ENCODE measurements at regions not wholly inside any gene's neighbourhood (a gene's known extent, or its start where the extent isn't known, plus 50 kb on each side); places are given as distances from the start of the nearest gene placed in this dataset.

DNA sequence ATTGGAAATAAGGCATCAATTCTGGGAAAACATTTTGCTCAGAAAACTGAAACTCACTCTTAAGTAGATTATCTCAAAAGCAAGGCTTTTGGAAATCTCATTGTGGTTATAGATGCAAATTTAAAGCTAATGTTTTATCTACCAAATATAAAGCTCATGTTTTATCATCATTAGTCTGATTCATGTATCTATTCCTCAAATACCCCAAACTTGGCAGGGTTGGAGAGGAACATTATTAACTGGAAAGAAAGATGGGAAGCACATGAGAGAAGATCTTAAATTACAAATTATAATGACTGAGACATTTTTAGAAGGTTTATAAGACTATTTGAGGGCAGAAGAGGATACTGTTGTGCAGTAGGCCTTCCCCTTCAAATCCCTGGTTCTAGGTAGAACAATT lies 137.3 kb upstream of the TGFBR2 start:
- ChIA-PET CTCF (interaction anchor here (0.5 kb wide), 1 partner anchor 30 kb away, joined by 3 read pairs; no protein-coding TSS in a partner anchor), POLR2A (no interaction called here)
- no peak overlapping the region for H3K27ac ChIP-seq (ENCODE audit: low read depth, low read length)
- no peak overlapping the region for H3K4me3 ChIP-seq (ENCODE audit: low read depth, low read length)
- DNase-seq (ENCODE audit: low read depth, low spot score): no peak
- no peaks in the 10 kb centered on the region for H3K9me3 ChIP-seq (ENCODE audit: control insufficient read depth, insufficient read depth, low read length)
- TF ChIP-seq, protein P1, sequence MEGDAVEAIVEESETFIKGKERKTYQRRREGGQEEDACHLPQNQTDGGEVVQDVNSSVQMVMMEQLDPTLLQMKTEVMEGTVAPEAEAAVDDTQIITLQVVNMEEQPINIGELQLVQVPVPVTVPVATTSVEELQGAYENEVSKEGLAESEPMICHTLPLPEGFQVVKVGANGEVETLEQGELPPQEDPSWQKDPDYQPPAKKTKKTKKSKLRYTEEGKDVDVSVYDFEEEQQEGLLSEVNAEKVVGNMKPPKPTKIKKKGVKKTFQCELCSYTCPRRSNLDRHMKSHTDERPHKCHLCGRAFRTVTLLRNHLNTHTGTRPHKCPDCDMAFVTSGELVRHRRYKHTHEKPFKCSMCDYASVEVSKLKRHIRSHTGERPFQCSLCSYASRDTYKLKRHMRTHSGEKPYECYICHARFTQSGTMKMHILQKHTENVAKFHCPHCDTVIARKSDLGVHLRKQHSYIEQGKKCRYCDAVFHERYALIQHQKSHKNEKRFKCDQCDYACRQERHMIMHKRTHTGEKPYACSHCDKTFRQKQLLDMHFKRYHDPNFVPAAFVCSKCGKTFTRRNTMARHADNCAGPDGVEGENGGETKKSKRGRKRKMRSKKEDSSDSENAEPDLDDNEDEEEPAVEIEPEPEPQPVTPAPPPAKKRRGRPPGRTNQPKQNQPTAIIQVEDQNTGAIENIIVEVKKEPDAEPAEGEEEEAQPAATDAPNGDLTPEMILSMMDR (IDR thresholded peaks at IDR 0.05; ENCODE audit: low read depth, low read length): no peak
- H3K27me3 ChIP-seq (ENCODE audit: control insufficient read depth, insufficient read depth, low read length): no peaks in the 10 kb centered on the region

DNA sequence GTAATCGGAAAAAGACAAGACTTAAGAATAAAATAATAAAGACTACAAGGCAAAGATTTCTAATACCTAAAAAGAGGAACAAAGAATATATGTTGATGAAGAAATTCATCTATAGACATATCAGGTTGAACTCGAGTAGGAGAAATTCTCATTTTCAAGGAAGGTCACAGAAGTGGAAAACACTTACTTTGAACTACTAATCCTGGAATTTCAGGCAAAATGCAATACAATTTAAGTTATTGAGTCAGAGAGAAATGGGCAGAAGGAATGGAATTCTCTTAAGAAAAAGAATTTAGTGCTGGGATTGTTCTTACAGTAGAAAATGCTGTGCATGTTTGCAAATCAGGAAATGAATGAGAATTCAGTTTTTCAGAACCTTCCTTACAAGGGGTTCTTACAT lies 135.9 kb upstream of the TGFBR2 start:
- Histone ChIP-seq H3K27ac (ENCODE audit: low read depth, low read length) (no peak overlapping the region), H3K9me3 (ENCODE audit: control insufficient read depth, insufficient read depth, low read length) (no peaks in the 10 kb centered on the region), H3K4me3 (ENCODE audit: low read depth, low read length) (no peak overlapping the region), H3K27me3 (ENCODE audit: control insufficient read depth, insufficient read depth, low read length) (no peaks in the 10 kb centered on the region)
- TF ChIP-seq, protein P1 (IDR thresholded peaks at IDR 0.05; ENCODE audit: low read depth, low read length): no peak
- no peak for DNase-seq (ENCODE audit: low read depth, low spot score)
- CTCF ChIA-PET: no interaction called here
- POLR2A ChIA-PET: no interaction called here

DNA sequence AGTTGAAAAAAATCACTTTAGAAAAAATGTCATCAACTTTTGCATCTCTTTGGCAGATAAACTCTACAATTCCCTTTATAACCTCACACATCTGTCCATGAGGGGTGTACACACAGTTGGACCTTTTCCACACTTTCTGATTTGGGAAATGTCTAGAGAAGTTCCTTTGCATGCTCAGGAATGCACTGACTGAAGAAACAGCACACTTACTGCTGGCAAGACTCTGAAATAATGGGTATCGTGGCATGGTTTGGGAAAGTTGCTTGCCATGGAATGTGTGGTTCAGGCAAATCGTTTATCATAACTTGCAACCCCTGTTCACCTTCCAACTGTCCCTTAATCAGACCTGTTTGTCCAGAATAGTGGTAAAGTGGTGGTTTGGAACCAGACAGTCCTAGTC lies 135.3 kb upstream of the TGFBR2 start:
- ChIA-PET POLR2A (no interaction called here), CTCF (no interaction called here)
- TF ChIP-seq, protein P1 (IDR thresholded peaks at IDR 0.05; ENCODE audit: low read depth, low read length): no peak
- no peak for DNase-seq (ENCODE audit: low read depth, low spot score)
- H3K9me3 ChIP-seq (ENCODE audit: control insufficient read depth, insufficient read depth, low read length): no peaks in the 10 kb centered on the region
- no peak overlapping the region for H3K4me3 ChIP-seq (ENCODE audit: low read depth, low read length)
- no peak overlapping the region for H3K27ac ChIP-seq (ENCODE audit: low read depth, low read length)
- H3K27me3 ChIP-seq (ENCODE audit: control insufficient read depth, insufficient read depth, low read length): no peaks in the 10 kb centered on the region

DNA sequence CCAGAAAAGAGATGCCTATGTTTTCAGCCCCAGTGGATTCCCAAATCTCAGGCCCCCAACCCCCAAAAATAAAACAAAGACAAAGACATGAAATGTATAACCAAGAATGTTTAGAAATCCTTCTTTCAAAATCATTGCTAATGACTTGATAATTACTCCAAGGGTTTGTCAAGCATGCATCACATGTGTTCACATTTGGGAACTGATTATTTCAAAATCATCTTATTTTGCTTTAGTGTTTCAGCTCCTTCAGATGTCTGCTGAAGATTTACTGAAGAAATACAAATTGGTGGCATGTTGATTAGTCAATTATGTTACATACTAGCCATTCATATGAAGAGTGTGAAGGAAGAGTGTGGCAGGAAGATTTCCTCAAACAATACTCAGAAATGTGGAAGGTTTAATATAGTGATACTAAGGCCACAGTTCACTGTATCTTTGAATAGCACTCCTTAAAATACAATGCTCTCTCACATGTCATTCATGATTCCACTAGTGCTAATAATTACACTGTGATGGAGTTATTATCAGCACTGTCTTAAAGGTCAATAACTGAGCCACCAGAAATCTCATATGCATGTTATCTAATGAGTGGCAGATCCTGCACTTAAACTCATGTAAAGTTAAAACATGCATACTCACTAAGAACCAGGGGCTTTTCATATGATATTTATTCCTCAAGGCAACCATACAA lies 134.5 kb upstream of the TGFBR2 start:
- no peaks in the 10 kb centered on the region for H3K27me3 ChIP-seq (ENCODE audit: control insufficient read depth, insufficient read depth, low read length)
- no peaks in the 10 kb centered on the region for H3K9me3 ChIP-seq (ENCODE audit: control insufficient read depth, insufficient read depth, low read length)
- no peak overlapping the region for H3K4me3 ChIP-seq (ENCODE audit: low read depth, low read length)
- no peak for DNase-seq (ENCODE audit: low read depth, low spot score)
- no peak overlapping the region for H3K27ac ChIP-seq (ENCODE audit: low read depth, low read length)
- CTCF ChIA-PET: no interaction called here
- TF ChIP-seq, protein P1 (IDR thresholded peaks at IDR 0.05; ENCODE audit: low read depth, low read length): no peak
- POLR2A ChIA-PET: no interaction called here

DNA sequence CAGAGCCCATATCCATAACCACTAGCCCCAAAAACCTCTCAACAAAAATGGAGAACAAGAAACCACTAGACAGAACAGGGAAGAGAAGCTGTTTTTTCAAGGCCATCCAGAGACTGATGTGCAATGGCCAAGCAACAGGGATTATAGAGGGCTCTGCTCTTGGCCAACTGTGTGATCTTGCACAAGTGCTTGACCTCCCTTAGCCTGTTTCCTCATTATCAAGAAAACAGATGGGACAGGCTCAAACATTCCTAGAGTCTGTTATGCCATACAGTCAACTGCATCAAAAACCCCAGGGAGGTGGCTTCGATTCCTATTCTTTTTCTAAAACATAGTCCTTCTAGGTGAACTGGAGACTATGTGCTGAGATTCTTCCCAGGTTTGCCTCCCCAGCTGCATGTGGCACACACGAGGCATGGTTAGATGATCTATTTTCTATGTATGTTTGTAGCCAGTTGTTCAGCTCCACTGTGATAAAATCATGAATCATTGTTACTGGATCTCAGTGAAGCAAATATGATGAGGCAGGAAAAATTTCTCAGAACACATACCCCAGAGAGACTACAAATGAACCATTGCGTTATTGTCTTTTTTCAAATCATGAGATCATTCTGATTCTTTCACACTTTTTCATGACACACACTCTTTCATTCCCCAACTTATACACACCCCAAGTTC lies 132.9 kb upstream of the TGFBR2 start:
- TF ChIP-seq, protein P1 (IDR thresholded peaks at IDR 0.05; ENCODE audit: low read depth, low read length): no peak
- ChIA-PET CTCF (no interaction called here), POLR2A (interaction anchor here (0.6 kb wide), 1 partner anchor 26 kb away, joined by 5 read pairs; no protein-coding TSS in a partner anchor)
- no peak for DNase-seq (ENCODE audit: low read depth, low spot score)
- Histone ChIP-seq H3K27me3 (ENCODE audit: control insufficient read depth, insufficient read depth, low read length) (no peaks in the 10 kb centered on the region), H3K4me3 (ENCODE audit: low read depth, low read length) (no peak overlapping the region), H3K9me3 (ENCODE audit: control insufficient read depth, insufficient read depth, low read length) (no peaks in the 10 kb centered on the region), H3K27ac (ENCODE audit: low read depth, low read length) (no peak overlapping the region)

Measured in AG04450 (cell line).